IMR-90 (cell line): ENCODE measurements at regions not wholly inside any gene's neighbourhood (a gene's known extent, or its start where the extent isn't known, plus 50 kb on each side); places are given as distances from the start of the nearest gene placed in this dataset.

Source experiments
- CHD1 ChIP-seq: IDR thresholded peaks from 2 replicates; pipeline ENCODE4 v1.6.1; 2012; ENCODE audit warnings: low read depth, low read length, improper control_type of control experiment
- POLR2A ChIP-seq: IDR thresholded peaks from 2 replicates; pipeline ENCODE4 v1.6.1; 2012; ENCODE audit warnings: mild to moderate bottlenecking, low read depth, low read length
- SMC3 ChIP-seq: fragments of 150-350 bp; IDR thresholded peaks from 2 replicates; pipeline ENCODE4 v1.6.1; 2016; ENCODE audit warnings: low read depth, mild to moderate bottlenecking, antibody characterized with exemption, low read length, moderate library complexity

DNA sequence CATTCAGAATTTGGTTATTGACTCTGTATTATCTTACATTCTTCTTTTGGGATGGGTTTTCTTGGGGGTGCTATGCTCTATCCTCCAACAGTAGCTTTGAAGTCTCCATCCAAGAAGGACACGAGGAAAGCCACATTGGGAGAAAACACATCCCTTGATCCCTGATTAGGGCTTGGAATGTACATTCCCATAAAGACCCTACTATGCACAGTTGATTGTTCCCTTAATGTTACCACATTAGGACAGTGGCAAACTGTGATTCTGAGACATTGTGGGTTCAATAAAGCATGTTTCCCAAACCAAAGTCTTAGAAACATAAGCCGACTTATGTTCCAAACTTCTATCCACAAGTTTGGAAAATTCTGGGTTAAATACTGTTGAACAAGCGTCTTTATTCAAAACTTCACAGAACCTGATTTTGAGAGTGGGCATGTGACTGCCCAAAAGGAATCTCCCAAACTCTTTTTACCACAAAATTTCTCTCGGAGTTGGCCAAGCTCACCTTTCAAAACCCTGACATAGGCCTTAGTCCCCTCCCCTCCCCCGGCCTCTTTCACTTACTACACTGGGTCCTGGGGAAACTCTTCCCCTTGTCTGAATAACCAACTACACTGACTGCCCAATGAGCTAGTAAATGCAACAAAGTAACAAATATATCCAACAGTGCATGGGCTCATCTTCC lies 177.0 kb upstream of the KAZN start:
- TF ChIP-seq SMC3 (no peak), POLR2A (no peak), CHD1 (no peak)
